ENCODE measurements at regions not wholly inside any gene's neighbourhood (a gene's known extent, or its start where the extent isn't known, plus 50 kb on each side); places are given as distances from the start of the nearest gene placed in this dataset.
"Not testable (repeated sequence)": the region's sequence is repeated elsewhere in the genome, so short reads cannot be mapped to it uniquely, and the experiment has no call there.

DNA sequence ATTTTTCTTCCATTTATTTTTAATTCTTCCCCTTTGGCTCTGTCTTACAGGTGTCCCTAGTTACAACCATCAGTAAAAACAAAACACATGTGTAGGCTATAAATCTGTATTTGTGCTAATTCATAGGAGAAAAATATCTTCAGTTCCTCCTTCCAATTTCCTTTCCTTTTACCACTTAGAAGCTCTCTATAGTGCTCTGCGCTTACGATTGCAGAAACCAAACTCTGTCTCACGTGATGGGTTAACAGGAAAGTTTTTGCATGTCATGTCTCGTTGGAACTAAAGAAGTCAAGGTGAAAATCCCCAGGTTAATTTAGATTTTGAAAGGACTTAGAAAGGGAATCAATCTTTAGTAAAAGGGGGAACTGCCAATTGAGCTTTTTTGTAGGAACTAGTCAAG, 1390.5 kb upstream of the ZEB2 start:
- DNase-seq (ENCODE audit: low read depth in 4 of 4, low spot score in 1 of 4), result no peak

DNA sequence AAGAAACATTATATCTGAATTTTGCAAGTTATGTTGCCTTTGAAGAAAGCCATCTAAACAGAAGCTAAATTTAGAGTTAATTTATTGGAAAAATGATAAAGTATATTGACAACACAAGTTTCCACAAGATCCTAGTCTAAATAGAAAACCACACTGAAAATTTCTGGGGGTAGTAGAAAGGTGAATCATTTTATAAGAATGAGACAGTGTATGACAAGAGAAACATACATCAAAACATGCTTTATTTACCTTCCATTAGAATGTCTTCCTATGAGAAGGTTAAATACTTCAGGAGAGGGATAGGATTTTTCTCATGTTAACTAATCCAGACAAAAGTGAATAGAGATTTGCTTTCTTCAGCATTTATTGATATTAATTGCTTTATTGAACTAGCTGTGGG, 1389.8 kb upstream of the ZEB2 start:
- DNase-seq (ENCODE audit: low read depth in 4 of 4, low spot score in 1 of 4), result no peak

DNA sequence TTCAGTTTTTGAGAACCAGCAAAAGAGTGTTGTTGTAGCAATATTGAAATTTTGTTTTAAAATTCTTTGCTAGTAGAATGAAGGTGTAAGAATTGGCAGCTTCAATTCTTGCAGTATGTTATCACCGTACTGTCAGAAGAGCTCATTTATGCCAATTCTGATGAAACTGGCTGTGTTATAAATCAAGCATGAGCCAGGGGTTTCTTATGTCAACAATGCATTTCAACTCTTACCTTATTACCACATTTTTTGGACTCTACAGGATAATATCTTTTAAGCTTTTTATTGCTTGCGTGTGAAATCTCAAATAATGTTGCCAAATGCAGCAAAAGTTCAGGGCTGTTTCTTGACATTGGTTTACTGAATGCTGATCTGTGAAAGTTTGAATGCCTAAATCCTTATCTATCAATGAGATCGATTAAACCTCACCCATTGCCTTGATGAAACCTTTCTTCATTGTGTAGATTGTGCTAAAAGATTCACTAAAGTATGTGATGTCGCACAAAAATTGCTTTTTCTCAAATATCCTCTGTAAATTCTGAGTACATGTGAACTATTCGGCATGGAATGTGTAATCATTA, 1389.3 kb upstream of the ZEB2 start:
- no peak for DNase-seq (ENCODE audit: low read depth in 4 of 4, low spot score in 1 of 4)

DNA sequence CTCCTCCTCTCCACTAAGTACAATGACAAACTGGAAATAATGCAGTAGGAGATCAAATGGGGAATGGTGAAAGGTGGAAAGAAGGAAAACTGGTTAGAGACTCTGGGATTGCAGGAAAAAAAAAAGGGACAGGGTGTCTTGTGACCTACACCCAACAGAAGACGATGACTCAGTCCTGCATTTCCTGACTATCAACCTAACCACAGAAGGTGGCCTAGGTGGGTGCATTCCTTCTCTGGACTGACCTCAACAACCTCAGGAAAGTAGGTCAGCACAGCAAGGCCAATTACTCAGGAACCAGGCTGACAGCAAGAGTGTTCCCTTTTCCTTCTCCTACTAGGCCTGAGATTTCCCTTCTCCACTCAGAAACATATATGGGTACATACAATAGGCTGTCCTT, 1386.4 kb upstream of the ZEB2 start:
- no peak for DNase-seq (ENCODE audit: low read depth in 4 of 4, low spot score in 1 of 4)

DNA sequence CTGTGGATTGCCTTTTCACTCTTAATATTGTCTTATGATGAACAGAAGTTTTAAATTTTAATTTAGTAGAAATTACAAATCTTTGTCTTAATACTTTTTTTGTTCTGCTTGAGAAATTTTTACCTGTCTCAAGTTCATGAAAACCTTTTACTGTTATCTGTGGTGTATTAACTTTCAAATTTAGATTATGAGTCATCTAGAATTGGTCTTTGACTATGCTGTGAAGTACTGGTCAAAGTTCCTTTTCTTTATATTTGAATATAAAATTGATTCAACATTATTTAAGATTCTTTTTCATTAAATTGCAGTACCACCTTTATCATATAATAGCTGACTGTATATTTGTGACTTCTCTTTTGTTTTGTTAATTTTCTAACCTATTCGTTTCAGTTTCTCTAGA, 1385.5 kb upstream of the ZEB2 start:
- DNase-seq (ENCODE audit: low read depth in 4 of 4, low spot score in 1 of 4), result no peak

DNA sequence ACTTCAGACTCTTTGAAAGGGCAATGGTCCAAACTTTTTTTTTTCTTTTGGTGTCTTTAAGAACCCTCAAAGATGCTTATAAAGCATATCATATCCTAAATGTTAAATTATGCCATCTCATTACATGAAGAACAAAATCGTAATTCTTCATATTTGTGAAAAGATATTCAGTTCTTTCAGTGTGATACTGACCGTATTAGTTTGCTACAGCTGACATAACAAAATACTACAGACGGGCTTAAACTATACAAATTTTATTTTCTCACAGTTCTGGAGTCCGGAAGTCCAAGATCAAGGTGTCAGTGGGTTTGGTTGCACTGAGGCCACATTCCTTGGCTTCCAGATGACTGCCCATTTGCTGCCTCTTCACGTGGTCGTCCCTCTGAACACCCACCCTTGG, 1377.2 kb upstream of the ZEB2 start:
- DNase-seq (ENCODE audit: low read depth in 4 of 4, low spot score in 1 of 4), result no peak

DNA sequence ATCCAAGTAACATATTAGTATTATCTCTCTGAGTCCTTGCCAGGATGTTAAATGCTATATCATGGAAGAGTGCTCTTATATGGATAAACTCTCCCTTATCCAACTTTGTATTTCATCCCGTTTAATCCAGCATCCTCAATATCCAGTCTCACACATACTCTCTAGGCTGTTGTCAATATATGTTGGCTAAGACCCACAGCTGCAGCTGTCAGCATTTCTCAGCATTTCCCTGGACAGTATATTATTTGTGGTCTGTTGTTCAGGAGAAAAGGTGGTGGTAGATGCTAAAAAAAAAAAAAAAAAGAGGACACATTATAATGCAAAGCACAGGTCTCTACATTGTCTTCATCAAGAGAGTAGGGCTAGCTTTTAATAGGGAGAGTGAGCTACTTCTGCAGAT, 1368.0 kb upstream of the ZEB2 start:
- DNase-seq (ENCODE audit: low read depth in 4 of 4, low spot score in 1 of 4), result no peak

DNA sequence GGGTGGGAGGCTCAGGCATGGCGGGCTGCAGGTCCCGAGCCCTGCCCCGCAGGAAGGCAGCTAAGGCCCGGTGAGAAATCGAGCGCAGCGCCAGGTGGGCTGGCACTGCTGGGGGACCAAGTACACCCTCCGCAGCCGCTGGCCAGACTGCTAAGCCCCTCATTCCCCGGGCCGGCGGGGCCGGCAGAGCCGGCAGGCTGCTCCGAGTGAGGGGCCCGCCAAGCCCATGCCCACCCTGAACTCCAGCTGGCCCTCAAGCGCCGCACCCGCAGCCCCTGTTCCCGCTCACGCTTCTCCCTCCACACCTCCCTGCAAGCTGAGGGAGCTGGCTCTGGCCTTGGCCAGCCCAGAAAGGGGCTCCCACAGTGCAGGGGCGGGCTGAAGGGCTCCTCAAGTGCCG, 1361.1 kb upstream of the ZEB2 start:
- DNase-seq (ENCODE audit: low read depth in 4 of 4, low spot score in 1 of 4), result not testable (repeated sequence)

DNA sequence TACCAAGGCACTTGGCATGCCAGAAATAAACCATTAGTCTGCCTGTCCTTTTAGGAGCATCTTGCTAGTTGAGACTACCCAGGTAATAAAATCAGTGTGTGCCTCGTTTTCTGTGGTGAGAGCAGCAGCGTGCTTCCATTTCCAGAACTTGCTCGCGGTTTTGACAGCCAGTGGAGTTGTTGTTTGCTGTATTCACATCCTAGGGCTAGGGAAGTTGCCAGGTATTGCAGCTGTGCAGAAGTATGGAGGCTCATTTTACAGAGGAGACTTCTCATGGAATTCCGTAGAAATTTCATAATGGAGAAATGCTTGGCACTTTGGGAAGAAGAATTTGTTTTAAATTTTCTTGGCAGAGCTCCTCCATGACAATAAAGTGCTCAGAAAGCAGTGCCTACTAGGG, 1355.1 kb upstream of the ZEB2 start:
- no peak for DNase-seq (ENCODE audit: low read depth in 4 of 4, low spot score in 1 of 4)

DNA sequence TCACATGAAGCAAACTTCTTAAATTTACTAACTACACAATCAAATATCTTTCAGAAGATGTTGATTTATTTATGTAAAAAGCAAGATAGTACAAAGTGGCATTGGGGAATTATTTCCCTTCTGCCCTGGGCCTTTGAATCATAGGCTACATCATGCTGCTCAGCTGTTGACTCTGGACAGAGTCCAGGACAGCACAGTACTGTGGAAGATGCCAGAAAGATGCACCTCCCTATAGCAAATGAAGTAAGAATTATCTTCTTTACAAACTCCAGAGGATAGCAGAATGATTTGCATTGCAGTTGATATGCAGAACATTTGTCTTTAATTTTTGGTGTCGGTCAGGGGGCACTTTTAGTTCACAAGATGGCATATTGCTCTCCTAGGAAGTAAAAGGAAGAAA, 1354.5 kb upstream of the ZEB2 start:
- DNase-seq (ENCODE audit: low read depth in 4 of 4, low spot score in 1 of 4), result no peak

DNA sequence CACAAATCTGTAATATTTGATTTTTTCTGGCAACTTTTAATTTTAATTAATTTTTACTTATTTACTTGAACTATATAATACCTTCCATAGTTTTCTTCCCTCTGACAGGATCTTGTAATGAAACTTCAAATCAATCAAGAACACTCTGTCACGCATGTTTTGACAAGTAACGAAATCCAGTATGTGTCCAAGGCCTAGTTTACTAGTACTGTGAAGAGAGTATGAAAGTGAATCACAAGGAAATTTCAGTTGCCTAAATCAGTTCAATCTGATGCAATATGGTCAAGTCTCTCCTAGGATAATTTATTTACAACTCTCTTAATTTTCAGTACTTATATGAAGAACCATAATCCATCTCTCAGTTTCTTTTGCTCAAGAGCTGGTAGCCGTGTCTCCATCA, 1344.6 kb upstream of the ZEB2 start:
- no peak for DNase-seq (ENCODE audit: low read depth in 4 of 4, low spot score in 1 of 4)

DNA sequence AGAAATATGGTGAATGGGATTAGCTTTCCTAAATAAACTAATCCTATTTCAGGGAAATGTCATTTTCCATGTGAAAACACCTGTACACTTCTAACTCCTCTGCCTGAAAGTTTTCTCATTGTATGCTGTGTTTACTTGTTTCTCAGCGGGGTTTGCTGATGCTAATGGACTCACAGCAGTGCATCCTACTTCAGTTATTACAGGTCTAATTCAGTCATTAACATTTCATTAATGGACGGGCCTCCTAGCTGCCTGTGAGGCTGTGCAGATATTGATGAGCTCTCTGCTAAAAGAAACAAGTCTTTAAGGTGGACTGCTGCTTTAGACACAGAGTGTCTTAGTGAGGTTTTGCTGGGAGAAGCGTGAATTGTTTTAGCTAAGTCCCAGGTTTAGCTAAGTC, 1342.0 kb upstream of the ZEB2 start:
- DNase-seq (ENCODE audit: low read depth in 4 of 4, low spot score in 1 of 4), result no peak

DNA sequence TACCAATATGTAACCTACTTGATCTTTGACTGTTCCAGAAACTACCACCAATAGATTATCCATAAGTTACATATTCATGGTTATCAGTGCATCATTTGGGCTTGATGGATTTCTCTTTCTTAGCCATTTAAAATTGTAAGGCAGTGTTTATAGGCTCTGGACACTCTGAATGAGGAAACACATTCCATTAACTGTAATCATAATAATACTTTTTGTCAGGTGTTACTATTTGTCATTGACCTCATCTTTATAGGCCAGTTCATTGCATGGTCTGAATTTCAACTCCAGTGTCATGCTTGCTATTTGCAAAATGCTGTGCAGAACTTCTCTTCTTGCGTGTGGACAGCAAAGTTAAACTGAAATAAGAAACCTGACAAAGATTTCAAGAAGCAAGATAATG, 1340.2 kb upstream of the ZEB2 start:
- DNase-seq (ENCODE audit: low read depth in 4 of 4, low spot score in 1 of 4), result no peak

DNA sequence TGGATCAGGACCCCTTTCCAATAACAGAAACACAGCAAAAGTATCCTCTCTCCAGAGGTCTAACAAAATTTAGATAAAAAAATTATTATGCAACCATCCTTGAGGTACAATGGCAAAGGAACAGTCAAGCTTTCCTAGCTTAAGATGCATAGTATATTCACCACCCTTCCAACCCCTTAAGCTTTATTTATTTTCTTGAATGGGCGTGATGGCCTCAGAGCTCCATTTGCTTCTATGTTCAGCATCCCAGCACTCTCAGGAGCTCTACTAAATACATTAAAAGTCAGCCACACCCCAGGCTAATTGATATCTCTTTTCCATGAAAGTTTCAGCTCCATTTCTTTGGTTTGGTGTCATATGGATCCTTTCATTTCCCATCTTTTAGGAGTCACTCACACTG, 1335.2 kb upstream of the ZEB2 start:
- no peak for DNase-seq (ENCODE audit: low read depth in 4 of 4, low spot score in 1 of 4)

DNA sequence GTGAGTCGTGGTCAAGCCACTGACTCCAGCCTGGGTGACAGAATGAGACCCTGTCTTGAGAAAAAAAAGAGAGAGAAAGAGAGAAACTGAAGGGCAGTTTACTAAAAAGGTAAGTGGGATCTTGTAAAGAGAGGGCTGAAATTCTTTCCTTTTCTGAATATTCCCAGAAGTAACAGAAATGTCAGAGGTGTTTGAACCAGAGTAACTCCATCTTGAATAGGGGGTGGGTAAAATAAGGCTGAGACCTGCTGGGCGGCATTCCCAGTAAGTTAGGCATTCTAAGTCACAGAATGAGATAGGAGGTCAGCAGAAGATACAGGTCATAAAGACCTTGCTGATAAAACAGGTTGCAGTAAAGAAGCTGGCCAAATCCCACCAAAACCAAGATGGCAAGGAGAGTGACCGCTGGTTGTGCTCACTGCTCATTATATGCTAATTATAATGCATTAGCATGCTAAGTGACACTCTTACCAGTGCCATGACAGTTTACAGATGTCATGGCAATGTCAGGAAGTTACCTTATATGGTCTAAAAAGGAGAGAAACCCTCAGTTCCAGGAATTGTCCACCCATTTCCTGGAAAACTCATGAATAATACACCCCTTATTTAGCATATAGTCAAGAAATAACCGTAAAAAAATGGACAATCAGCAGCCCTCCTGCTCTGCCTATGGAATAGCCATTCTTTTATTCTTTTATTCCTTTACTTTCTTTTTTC, 1334.3 kb upstream of the ZEB2 start:
- DNase-seq (ENCODE audit: low read depth in 4 of 4, low spot score in 1 of 4), result no peak

DNA sequence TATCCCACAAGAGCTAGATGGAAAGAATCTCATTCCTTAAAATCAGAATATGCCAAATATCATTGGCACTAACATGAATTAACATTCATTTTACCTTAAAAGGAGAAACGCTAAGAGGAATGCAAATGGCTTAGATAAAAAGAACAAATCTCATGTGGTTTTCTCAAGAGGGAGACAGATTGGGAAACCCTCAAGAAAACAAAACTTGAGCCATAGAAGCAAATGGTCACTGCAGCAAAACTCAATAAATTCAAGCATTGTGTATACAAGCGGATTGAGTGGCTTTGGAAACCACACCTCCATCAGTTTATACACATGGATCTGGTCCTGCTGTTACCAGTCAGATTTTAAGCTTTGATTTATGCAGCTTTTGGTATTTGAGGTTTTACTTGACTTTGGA, 1331.8 kb upstream of the ZEB2 start:
- DNase-seq (ENCODE audit: low read depth in 4 of 4, low spot score in 1 of 4), result no peak

DNA sequence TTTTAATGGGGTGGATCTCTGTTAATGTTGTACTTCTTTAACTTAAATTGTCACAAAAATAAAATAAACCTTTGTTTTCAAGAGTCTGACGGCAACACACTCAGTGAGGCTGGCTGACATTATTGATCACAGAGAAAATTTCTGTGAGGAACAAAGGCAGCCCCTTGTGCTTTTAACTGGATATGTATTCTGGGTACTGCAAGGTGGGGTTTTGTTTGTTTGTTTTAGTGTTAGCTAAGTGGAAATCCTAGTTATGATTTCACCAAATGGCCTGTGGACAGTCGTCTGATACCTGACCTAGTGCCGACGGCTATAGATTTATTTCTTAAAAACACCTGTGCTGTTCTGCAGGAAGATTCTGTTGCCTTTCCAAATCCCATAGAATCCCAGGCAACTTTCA, 1329.5 kb upstream of the ZEB2 start:
- no peak for DNase-seq (ENCODE audit: low read depth in 4 of 4, low spot score in 1 of 4)

DNA sequence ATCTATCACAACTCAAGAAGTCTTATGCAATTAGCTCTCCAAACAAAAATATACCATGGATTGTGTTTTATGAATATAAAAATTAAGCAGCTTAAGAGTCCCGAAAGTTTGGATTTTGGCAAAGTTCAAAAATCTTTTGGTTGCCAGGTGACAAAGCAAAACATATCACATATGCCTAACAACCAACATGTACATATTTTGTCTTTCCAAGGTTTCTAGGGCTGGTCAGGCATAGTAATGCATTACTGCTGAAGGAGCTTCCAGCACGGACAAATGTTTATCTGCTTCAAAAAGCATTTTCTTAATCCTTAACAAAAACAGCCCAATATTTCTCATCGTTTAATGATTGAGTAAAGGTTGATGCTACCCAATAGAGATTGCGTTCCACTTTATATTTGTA, 1327.1 kb upstream of the ZEB2 start:
- no peak for DNase-seq (ENCODE audit: low read depth in 4 of 4, low spot score in 1 of 4)

DNA sequence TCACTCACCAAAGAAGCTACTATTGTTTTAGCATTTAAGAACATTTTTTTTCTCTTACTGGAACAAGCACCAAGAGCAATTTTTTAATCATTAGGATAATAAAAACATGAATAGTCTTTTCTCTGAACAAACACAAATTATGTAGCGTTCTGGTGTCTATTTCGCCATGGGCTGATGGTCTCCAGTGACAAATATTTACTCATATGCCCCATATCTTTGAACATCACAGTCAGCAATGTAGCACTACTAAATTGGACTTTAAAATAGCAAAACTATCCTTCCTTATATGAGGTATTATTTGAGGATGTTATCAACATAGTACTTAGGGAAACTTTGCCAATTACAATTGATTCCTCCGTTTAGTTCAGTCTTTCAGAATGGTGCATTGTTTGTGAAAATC, 1326.0 kb upstream of the ZEB2 start:
- DNase-seq (ENCODE audit: low read depth in 4 of 4, low spot score in 1 of 4), result no peak

DNA sequence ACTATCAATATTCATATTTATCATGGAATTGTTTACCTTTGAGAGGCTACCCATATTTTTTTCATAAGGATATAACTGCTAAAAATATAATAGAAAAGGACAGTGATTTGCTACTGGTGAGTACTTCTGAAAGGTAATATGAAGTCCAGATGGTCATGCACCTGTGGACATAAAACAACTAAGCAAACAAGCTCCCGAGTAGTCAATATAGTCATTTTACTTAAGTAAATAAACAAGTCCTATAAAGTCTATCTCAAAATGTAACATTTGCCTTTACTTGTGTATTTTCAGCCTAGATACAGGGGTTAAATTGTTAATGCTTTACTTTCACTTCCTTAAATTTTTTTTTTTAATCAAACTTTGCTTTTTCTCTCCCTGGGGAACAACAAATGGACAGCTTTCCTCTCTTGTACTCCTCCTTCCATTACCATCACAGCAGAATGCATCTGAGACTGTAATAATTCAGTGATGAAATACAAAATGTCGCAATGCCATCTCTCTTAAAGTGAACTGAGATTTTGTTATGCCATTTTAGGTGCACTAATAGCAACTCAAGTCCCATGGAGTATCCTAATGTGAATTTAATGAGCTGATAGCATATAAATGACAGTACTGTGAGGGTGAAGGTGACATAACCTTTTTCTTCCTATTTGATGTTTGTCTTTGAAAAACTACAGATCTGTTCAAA, 1325.4 kb upstream of the ZEB2 start:
- DNase-seq (ENCODE audit: low read depth in 4 of 4, low spot score in 1 of 4), result no peak

DNA sequence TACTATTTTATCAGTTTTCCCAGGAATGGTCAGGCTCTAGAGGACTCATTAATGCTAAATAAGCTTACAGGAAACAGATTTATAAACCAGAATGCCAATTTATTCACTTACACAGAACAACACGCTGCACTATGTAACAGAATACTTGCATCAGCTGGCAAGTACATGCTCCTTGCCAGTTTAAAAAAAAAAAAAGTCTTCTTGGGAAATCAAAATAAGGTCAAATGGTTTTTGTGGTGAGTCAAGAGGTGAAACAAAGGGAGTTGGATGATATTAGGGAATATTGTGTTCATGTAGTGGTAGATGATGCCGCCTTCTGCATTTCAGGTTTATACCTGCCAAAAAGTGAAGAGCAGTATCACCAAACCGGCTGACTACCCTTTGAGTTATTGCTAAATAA, 1322.1 kb upstream of the ZEB2 start:
- no peak for DNase-seq (ENCODE audit: low read depth in 4 of 4, low spot score in 1 of 4)

DNA sequence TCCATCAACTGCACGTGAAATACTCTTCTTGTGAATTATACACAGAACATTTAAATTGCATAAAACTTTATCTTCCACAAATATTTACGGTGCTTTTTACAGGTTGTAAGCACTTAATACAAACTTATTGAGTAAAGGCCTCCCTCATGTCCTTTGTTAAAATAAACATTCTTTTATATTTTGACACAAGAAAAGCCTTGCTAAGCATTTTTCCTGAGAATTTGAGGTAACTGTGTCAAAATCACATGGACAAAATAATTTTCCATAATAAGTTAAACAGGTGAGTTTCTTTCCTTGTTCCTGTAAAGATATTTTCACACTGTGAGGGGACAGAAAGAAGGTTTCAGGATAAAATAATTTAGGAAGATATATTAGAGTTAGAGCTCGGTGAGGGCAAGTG, 1317.1 kb upstream of the ZEB2 start:
- no peak for DNase-seq (ENCODE audit: low read depth in 4 of 4, low spot score in 1 of 4)

DNA sequence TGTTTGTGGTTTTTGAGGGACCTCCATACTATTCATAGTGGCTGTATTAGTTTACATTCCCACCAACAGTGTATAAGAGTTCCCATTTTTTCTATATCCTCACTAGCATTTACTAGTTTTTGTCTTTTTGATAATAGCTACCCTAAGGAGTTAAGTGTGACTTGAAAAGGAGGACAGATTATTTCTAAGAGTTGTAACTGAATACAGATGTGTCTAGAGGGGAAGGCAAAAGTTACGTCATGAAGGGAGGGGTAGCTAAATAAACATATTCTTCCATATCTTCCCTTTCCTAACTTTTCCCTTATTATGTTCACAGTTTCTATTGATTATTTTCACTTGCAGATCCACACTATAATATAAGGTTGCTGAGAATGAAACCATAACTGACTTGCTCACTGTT, 1315.7 kb upstream of the ZEB2 start:
- no peak for DNase-seq (ENCODE audit: low read depth in 4 of 4, low spot score in 1 of 4)

Measured in stimulated activated CD4-positive, alpha-beta T cell treated with anti-CD3 and anti-CD28 coated beads, Interleukin-1b, Interleukin-23, amount 100 ng/mL, for 24 hours (primary cell).